ENCODE measurements at regions not wholly inside any gene's neighbourhood (a gene's known extent, or its start where the extent isn't known, plus 50 kb on each side); places are given as distances from the start of the nearest gene placed in this dataset.
"Not testable (repeated sequence)": the region's sequence is repeated elsewhere in the genome, so short reads cannot be mapped to it uniquely, and the experiment has no call there.

DNA sequence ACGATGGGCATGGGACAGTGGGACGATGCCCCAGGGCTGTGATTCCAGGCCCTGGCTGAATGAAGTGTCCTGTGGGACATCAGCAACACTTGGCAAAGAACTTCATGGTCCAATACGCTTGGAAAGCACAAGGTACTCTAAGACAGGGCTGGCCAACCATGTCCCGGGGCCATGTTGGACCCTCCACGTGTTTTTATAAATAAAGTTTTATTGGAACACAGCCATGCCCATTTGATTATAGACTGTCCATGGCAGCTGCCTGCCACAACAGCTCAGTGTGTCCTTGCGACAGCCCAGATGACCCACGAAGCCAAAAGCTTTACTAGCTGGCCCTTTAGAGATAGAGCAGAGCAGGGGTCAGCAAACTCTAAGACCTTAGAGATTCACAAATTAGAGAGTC is 282.1 kb downstream of the C16orf95 start:
- no peak for DNase-seq
- Histone ChIP-seq H3K4me1 (ENCODE audit: insufficient read depth) (no peaks in the 10 kb centered on the region), H3K9me2 (ENCODE audit: insufficient read depth) (no peaks in the 10 kb centered on the region), H3K27ac (no peak overlapping the region), H3K27me3 (replicated peaks; ENCODE audit: insufficient read depth) (peaks cover 67% of the 10 kb centered on the region), H3K4me2 (ENCODE audit: unreplicated experiment) (no peak overlapping the region), H4K20me1 (ENCODE audit: insufficient read depth) (no peaks in the 10 kb centered on the region), H3K79me2 (ENCODE audit: insufficient read depth) (no peaks in the 10 kb centered on the region), H3K36me3 (ENCODE audit: low read depth) (no peaks in the 10 kb centered on the region), H3K9ac (no peak overlapping the region), H3F3A (ENCODE audit: insufficient read depth) (no peaks in the 10 kb centered on the region), H3K9me3 (ENCODE audit: low read depth) (no peaks in the 10 kb centered on the region), H2AFZ (no peak overlapping the region), H3K4me3 (no peak overlapping the region)
- 62 to 69% methylated on average over 7 of the region's 7 CpGs for WGBS, 2 experiments (ENCODE audit: low coverage in 1 of 2, low lambda C conversion rate in 2 of 2, missing lambda C conversion rate in 2 of 2)
- in situ Hi-C loops (cut with MboI): no loop called here
- TF ChIP-seq EZH2phosphoT487 (IDR thresholded peaks at IDR 0.05; ENCODE audit: insufficient read depth, low read depth): no peak
- no peak for TF ChIP-seq EZH2 (IDR thresholded peaks at IDR 0.05; ENCODE audit: insufficient read depth, poor library complexity, severe bottlenecking)

DNA sequence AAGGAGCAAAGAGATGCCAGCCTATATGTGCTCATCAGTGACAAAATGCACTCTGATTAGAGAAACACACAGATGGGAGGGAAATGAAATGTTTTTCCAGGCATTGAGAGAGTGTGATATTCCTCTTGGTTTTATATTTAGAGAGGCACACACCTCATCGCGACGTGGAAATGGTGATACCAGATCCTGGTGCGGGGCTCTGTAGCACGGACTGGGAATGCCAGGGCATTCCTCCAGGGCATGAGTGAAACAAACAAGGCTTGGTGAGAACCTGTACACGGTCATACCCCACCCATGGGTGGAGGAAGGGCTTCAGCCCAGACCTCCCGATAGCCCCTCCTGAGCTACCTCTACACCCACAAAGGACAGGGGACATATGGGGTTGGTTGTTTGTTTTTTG is 280.2 kb downstream of the C16orf95 start:
- H3K36me3 ChIP-seq (ENCODE audit: low read depth): no peaks in the 10 kb centered on the region
- H2AFZ ChIP-seq: no peak overlapping the region
- DNase-seq: no peak
- no peaks in the 10 kb centered on the region for H3K9me2 ChIP-seq (ENCODE audit: insufficient read depth)
- 68% methylated on average over 7 of the region's 7 CpGs for WGBS, 2 experiments (ENCODE audit: low coverage in 1 of 2, low lambda C conversion rate in 2 of 2, missing lambda C conversion rate in 2 of 2)
- peaks cover 54% of the 10 kb centered on the region for H3K27me3 ChIP-seq (replicated peaks; ENCODE audit: insufficient read depth)
- no peak overlapping the region for H3K4me3 ChIP-seq
- no peak overlapping the region for H3K27ac ChIP-seq
- no peak for TF ChIP-seq EZH2 (IDR thresholded peaks at IDR 0.05; ENCODE audit: insufficient read depth, poor library complexity, severe bottlenecking)
- TF ChIP-seq EZH2phosphoT487 (IDR thresholded peaks at IDR 0.05; ENCODE audit: insufficient read depth, low read depth): no peak
- H3F3A ChIP-seq (ENCODE audit: insufficient read depth): no peaks in the 10 kb centered on the region
- in situ Hi-C loops (cut with MboI): no loop called here
- no peaks in the 10 kb centered on the region for H3K79me2 ChIP-seq (ENCODE audit: insufficient read depth)
- no peak overlapping the region for H3K9ac ChIP-seq
- no peaks in the 10 kb centered on the region for H3K9me3 ChIP-seq (ENCODE audit: low read depth)
- no peaks in the 10 kb centered on the region for H3K4me1 ChIP-seq (ENCODE audit: insufficient read depth)
- H3K4me2 ChIP-seq (ENCODE audit: unreplicated experiment): no peak overlapping the region
- H4K20me1 ChIP-seq (ENCODE audit: insufficient read depth): no peaks in the 10 kb centered on the region

DNA sequence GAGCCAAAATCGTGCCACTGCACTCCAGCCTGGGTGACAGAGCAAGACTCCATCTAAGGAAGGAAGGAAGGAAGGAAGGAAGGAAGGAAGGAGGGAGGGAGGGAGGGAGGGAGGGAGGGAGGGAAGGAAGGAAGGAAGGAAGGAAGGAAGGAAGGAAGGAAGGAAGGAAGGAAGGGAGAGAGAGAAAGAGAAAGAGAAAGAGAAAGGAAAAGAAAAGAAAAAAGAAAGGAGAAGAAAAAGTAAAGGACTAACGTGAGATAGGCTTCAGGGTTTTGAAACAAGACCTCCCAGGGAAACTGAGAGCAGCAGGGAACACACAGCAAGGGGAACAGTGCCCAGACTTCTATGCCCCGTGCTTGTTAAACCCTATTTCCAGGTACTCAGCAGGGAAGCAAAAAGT is 278.7 kb downstream of the C16orf95 start:
- H3K4me1 ChIP-seq (ENCODE audit: insufficient read depth); H3K9ac ChIP-seq; H3K4me2 ChIP-seq (ENCODE audit: unreplicated experiment); DNase-seq; H3K4me3 ChIP-seq; H3K79me2 ChIP-seq (ENCODE audit: insufficient read depth); H3K27ac ChIP-seq; in situ Hi-C loops (cut with MboI); H3K9me2 ChIP-seq (ENCODE audit: insufficient read depth); H2AFZ ChIP-seq; H3K36me3 ChIP-seq (ENCODE audit: low read depth); H4K20me1 ChIP-seq (ENCODE audit: insufficient read depth); H3K9me3 ChIP-seq (ENCODE audit: low read depth); H3F3A ChIP-seq (ENCODE audit: insufficient read depth): not testable (repeated sequence)
- H3K27me3 ChIP-seq (replicated peaks; ENCODE audit: insufficient read depth): peaks cover 55% of the 10 kb centered on the region
- 35 to 46% methylated on average over 2 to 3 of the region's 3 CpGs for WGBS, 2 experiments (ENCODE audit: low coverage in 1 of 2, low lambda C conversion rate in 2 of 2, missing lambda C conversion rate in 2 of 2)

DNA sequence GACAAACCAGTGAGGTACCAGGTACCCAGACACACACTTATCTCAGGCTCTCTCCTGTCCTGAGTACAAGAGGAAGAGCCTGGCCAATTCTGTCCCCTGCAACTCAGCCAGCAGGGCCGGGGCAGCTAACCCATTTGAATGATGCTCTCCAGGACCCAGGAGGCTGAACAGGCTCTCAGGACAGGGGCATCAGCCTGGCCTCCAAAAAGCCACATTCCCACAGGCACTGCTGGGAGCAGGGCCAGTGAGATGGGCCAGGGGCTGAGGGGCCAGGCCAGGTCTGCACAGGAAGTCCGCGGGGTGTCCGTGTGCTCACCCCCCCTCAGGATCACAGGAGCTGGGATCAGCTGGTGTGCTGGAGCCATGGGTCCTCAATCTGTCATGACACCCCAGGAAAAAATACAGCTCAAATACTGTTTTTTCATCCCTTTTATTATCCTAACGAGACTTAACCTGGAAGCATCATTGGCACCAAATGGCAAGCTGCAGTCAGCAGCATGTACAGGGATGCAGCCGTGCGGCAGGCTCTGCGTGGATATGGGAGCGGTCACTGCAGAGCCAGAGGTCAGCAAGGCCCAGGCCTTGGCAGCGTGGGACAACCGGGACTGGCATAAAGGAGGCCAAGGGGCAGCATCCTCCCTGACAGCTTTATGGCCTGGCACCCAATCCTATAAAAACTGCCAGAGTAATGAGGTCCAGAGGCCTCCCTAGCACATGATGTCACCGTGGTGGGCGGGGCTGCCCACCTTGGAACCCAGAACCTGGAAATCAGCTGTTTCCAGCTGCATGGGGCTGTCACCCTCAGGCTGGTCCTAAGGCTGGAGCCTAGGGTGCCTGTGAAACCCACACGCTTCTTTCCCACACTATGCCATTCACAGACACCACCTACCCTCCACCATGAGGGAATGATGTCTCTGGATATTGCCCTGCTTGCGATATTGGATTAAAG is 276.7 kb downstream of the C16orf95 start:
- Histone ChIP-seq H3K4me3 (no peak overlapping the region), H3K9ac (no peak overlapping the region), H3K79me2 (ENCODE audit: insufficient read depth) (no peaks in the 10 kb centered on the region), H3F3A (ENCODE audit: insufficient read depth) (no peaks in the 10 kb centered on the region), H3K36me3 (ENCODE audit: low read depth) (no peaks in the 10 kb centered on the region), H3K9me3 (ENCODE audit: low read depth) (no peaks in the 10 kb centered on the region), H3K4me1 (ENCODE audit: insufficient read depth) (no peaks in the 10 kb centered on the region), H3K4me2 (ENCODE audit: unreplicated experiment) (no peak overlapping the region), H2AFZ (no peak overlapping the region), H3K9me2 (ENCODE audit: insufficient read depth) (no peaks in the 10 kb centered on the region), H4K20me1 (ENCODE audit: insufficient read depth) (no peaks in the 10 kb centered on the region), H3K27me3 (replicated peaks; ENCODE audit: insufficient read depth) (peaks cover 64% of the 10 kb centered on the region), H3K27ac (no peak overlapping the region)
- TF ChIP-seq EZH2phosphoT487 (IDR thresholded peaks at IDR 0.05; ENCODE audit: insufficient read depth, low read depth) (no peak), EZH2 (IDR thresholded peaks at IDR 0.05; ENCODE audit: insufficient read depth, poor library complexity, severe bottlenecking) (no peak)
- in situ Hi-C loops (cut with MboI): no loop called here
- DNase-seq: no peak
- WGBS, 2 experiments (ENCODE audit: low coverage in 1 of 2, low lambda C conversion rate in 2 of 2, missing lambda C conversion rate in 2 of 2): 36 to 38% methylated on average over 15 of the region's 15 CpGs

Measured in GM23248 (cell line).